H1 (cell line): ENCODE measurements at regions not wholly inside any gene's neighbourhood (a gene's known extent, or its start where the extent isn't known, plus 50 kb on each side); places are given as distances from the start of the nearest gene placed in this dataset.

Experiments
- CTCF ChIA-PET: fragments of 300-600 bp; sonication (Branson Sonifier 250); formaldehyde crosslinking; loops from one replicate; lab custom pipeline; 2021; ENCODE audit not compliant: partially characterized antibody; lab: Charles Lee
- POLR2A ChIA-PET: fragments of 300-600 bp; sonication (Branson Sonifier 250); formaldehyde crosslinking; loops from one replicate; lab custom pipeline; 2021; ENCODE audit warnings: inconsistent platforms; ENCODE audit not compliant: partially characterized antibody; lab: Charles Lee
- DNase-seq, 2 experiments: peaks; one replicate each; pipeline versions ENCODE4 v3.0.0 to v3.0.0-alpha.2; 2010 to 2022; ENCODE audit warnings: low spot score in 2 of 2, low read depth in 1 of 2, mixed read lengths in 1 of 2
- FAIRE-seq: peaks from 2 replicates; lab custom pipeline; 2011; peaks lifted over from hg19 to GRCh38; lab: Jason Lieb, UNC
- H2AFZ ChIP-seq: 2 replicates; pipeline ENCODE4 v1.8.1; 2012; ENCODE audit warnings: low read length, inconsistent platforms
- H2AK5ac ChIP-seq: 2 replicates; pipeline ENCODE4 v1.6.1; 2013; ENCODE audit warnings: low read depth, low read length
- H2BK120ac ChIP-seq: replicated peaks from 2 replicates; pipeline ENCODE3; 2013; ENCODE audit warnings: low read depth, low read length, inconsistent platforms
- H2BK12ac ChIP-seq: 2 replicates; pipeline ENCODE4 v1.6.1; 2013; ENCODE audit warnings: low read depth, low read length
- H2BK15ac ChIP-seq: 2 replicates; pipeline ENCODE4 v1.6.1; 2013; ENCODE audit warnings: low read length
- H2BK20ac ChIP-seq: 2 replicates; pipeline ENCODE4 v1.6.1; 2013; ENCODE audit warnings: low read length
- H2BK5ac ChIP-seq: 2 replicates; pipeline ENCODE4 v1.6.1; 2013; ENCODE audit warnings: low read depth, low read length
- H3K14ac ChIP-seq: 2 replicates; pipeline ENCODE4 v1.6.1; 2013; ENCODE audit warnings: inconsistent platforms; ENCODE audit not compliant: insufficient read length
- H3K18ac ChIP-seq: 2 replicates; pipeline ENCODE4 v1.6.1; 2013; ENCODE audit warnings: low read length; ENCODE audit errors: extremely low read depth
- H3K23ac ChIP-seq: 2 replicates; pipeline ENCODE4 v1.6.1; 2013; ENCODE audit warnings: inconsistent platforms; ENCODE audit not compliant: insufficient read length
- H3K23me2 ChIP-seq: 2 replicates; pipeline ENCODE4 v1.6.1; 2013; ENCODE audit warnings: low read depth, low read length
- H3K27ac ChIP-seq: 2 replicates; pipeline ENCODE4 v1.6.1; 2011; ENCODE audit warnings: low read depth, low read length, inconsistent platforms
- H3K27me3 ChIP-seq, 4 experiments: replicated peaks in 1 of 4; 1 replicate in 1 of 4; 2 replicates in 3 of 4; pipeline versions ENCODE4 v1.6.1 to v1.8.1; 2011 to 2013; ENCODE audit warnings: low read length in 3 of 4, mild to moderate bottlenecking in 3 of 4, inconsistent platforms in 2 of 4, mixed read lengths in 2 of 4, moderate library complexity in 1 of 4; ENCODE audit not compliant: control insufficient read depth in 3 of 4, insufficient read depth in 3 of 4; ENCODE audit errors: extremely low read depth in 1 of 4
- H3K36me3 ChIP-seq, 4 experiments: 2 replicates each; pipeline versions ENCODE4 v1.6.1 to v1.8.1; 2011 to 2013; ENCODE audit warnings: mild to moderate bottlenecking in 4 of 4, low read length in 3 of 4, moderate library complexity in 2 of 4, control low read depth in 1 of 4, inconsistent platforms in 1 of 4; ENCODE audit not compliant: insufficient read depth in 4 of 4, control insufficient read depth in 2 of 4
- H3K4ac ChIP-seq: replicated peaks from 2 replicates; pipeline ENCODE3; 2013; ENCODE audit warnings: low read length, low read depth, mixed read lengths, inconsistent platforms; ENCODE audit not compliant: insufficient read length
- H3K4me1 ChIP-seq, 4 experiments: replicated peaks in 1 of 4; 1 replicate in 1 of 4; 2 replicates in 3 of 4; pipeline versions ENCODE4 v1.6.1 to v1.8.1; 2011 to 2013; ENCODE audit warnings: low read length in 3 of 4, inconsistent platforms in 2 of 4, mixed read lengths in 1 of 4; ENCODE audit not compliant: insufficient read depth in 4 of 4, control insufficient read depth in 3 of 4
- H3K4me2 ChIP-seq, 2 experiments: 2 replicates each; pipeline versions ENCODE4 v1.6.1 to v1.8.1; 2011 to 2013; ENCODE audit warnings: low read depth in 2 of 2, low read length in 2 of 2, control low read depth in 1 of 2, inconsistent platforms in 1 of 2, mild to moderate bottlenecking in 1 of 2; ENCODE audit not compliant: insufficient read depth in 1 of 2
- H3K4me3 ChIP-seq, 4 experiments: fragments of 200-600, 300-600 bp in 1 of 4; sonication (generic), shearing (Covaris generic), sonication (Bioruptor Twin) in 1 of 4; 2 replicates each; pipeline versions ENCODE4 v1.5.1 to v1.8.1; 2011 to 2016; ENCODE audit warnings: low read length in 4 of 4, low read depth in 3 of 4, control low read depth in 2 of 4, inconsistent platforms in 2 of 4, mild to moderate bottlenecking in 2 of 4, mixed read lengths in 1 of 4, moderate library complexity in 1 of 4; ENCODE audit not compliant: insufficient read depth in 2 of 4; ENCODE audit errors: extremely low read depth in 1 of 4
- H3K56ac ChIP-seq: replicated peaks from 2 replicates; pipeline ENCODE3; 2013; ENCODE audit warnings: low read depth, mild to moderate bottlenecking, mixed read lengths, low read length, inconsistent platforms; ENCODE audit not compliant: insufficient read length
- H3K79me1 ChIP-seq: 2 replicates; pipeline ENCODE4 v1.6.1; 2013; ENCODE audit warnings: low read depth, low read length, control low read depth
- H3K79me2 ChIP-seq, 2 experiments: 2 replicates each; pipeline versions ENCODE4 v1.6.1 to v1.8.1; 2012 to 2013; ENCODE audit warnings: low read length in 2 of 2, mild to moderate bottlenecking in 2 of 2, inconsistent platforms in 1 of 2; ENCODE audit not compliant: insufficient read depth in 2 of 2, control insufficient read depth in 1 of 2
- H3K9ac ChIP-seq, 4 experiments: replicated peaks in 1 of 4; 1 replicate in 1 of 4; 2 replicates in 3 of 4; pipeline versions ENCODE4 v1.6.1 to v1.8.1; 2011 to 2013; ENCODE audit warnings: low read depth in 3 of 4, low read length in 3 of 4, control low read depth in 2 of 4, mild to moderate bottlenecking in 2 of 4, moderate library complexity in 2 of 4, inconsistent platforms in 1 of 4; ENCODE audit errors: extremely low read depth in 1 of 4
- H3K9me3 ChIP-seq, 2 experiments: 2 replicates each; pipeline versions ENCODE4 v1.6.1 to v1.8.1; 2012 to 2013; ENCODE audit warnings: mild to moderate bottlenecking in 2 of 2, moderate library complexity in 2 of 2, control low read depth in 1 of 2, inconsistent platforms in 1 of 2, low read depth in 1 of 2, low read length in 1 of 2, mixed read lengths in 1 of 2; ENCODE audit not compliant: insufficient read depth in 2 of 2
- H4K20me1 ChIP-seq, 2 experiments: replicated peaks in 1 of 2; 2 replicates each; pipeline versions ENCODE3 to v1.8.1; 2011 to 2013; ENCODE audit warnings: inconsistent platforms in 2 of 2, low read length in 2 of 2, mild to moderate bottlenecking in 1 of 2; ENCODE audit not compliant: insufficient read depth in 2 of 2, control insufficient read depth in 1 of 2
- H4K5ac ChIP-seq: 2 replicates; pipeline ENCODE4 v1.6.1; 2013; ENCODE audit warnings: low read length, low read depth, mixed read lengths, inconsistent platforms; ENCODE audit not compliant: insufficient read length
- H4K8ac ChIP-seq: 2 replicates; pipeline ENCODE4 v1.8.0; 2013; ENCODE audit warnings: mild to moderate bottlenecking, moderate library complexity, low read length, inconsistent platforms; ENCODE audit not compliant: insufficient read depth; ENCODE audit errors: extremely low read depth
- H4K91ac ChIP-seq: replicated peaks from 2 replicates; pipeline ENCODE3; 2013; ENCODE audit warnings: low read length, mixed read lengths, inconsistent platforms; ENCODE audit not compliant: insufficient read length
- HDAC2 ChIP-seq, 2 experiments: fragments of 300-600 bp in 1 of 2; sonication (generic) in 1 of 2; IDR thresholded peaks; 2 replicates each; pipeline ENCODE4 v1.6.1; 2011 to 2012; ENCODE audit warnings: low read depth in 2 of 2, low read length in 2 of 2, mild to moderate bottlenecking in 2 of 2, moderate library complexity in 2 of 2, borderline replicate concordance in 1 of 2, inconsistent platforms in 1 of 2
- RXRA ChIP-seq: IDR thresholded peaks from 2 replicates; pipeline ENCODE4 v1.6.1; 2011; ENCODE audit warnings: low read depth, mild to moderate bottlenecking, low read length, moderate library complexity; ENCODE audit not compliant: insufficient read depth
- TBP ChIP-seq: IDR thresholded peaks from 2 replicates; pipeline ENCODE4 v1.6.1; 2011; ENCODE audit warnings: low read depth, low read length, improper control_type of control experiment
- WGBS, 2 experiments: shearing (Covaris generic) in 1 of 2; methylation state at CpG; one replicate each; pipeline versions ENCODE4 v1.1.6 to v1.1.7; 2013 to 2015; ENCODE audit warnings: low lambda C conversion rate in 2 of 2, mixed read lengths in 2 of 2, inconsistent platforms in 1 of 2, low coverage in 1 of 2, missing lambda C conversion rate in 1 of 2; ENCODE audit not compliant: insufficient replicate concordance in 2 of 2, insufficient coverage in 1 of 2, insufficient read length in 1 of 2; ENCODE audit errors: extremely low coverage in 1 of 2, missing lambda C conversion rate in 1 of 2; 5-methylcytosine and 5-hydroxymethylcytosine counted together
- TF ChIP-seq, protein P1 (sequence below): IDR thresholded peaks from 2 replicates; pipeline ENCODE4 v1.6.1; 2011; ENCODE audit warnings: low read length, improper control_type of control experiment

DNA sequence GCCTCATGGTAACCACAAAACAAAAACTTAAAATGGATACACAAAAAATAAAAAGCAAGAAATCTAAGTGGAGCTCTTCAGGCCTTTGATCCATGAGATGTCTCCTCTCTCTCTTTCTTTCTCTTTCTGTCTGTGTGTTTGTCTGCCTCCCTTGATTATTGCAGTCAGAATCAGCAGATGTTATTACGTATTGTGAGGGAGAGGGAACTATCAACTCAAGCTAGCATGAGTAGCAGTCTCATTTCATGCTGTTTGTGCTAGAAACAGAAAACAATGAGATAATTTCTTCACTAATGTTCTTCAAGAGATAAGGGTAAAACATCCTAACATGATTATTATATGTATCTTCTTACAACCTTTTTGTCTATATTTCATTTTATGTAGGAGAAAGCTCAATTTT, 103.7 kb upstream of the PDC start:
- Histone ChIP-seq H4K5ac (no peak overlapping the region), H3K36me3 (no peaks in the 10 kb centered on the region), H3K4me1 (no peaks in the 10 kb centered on the region), H3K56ac (no peak overlapping the region), H3K23ac (no peak overlapping the region), H2BK120ac (no peak overlapping the region), H3K23me2 (no peaks in the 10 kb centered on the region), H2AFZ (no peak overlapping the region), H3K27me3 (no peaks in the 10 kb centered on the region), H2BK15ac (no peak overlapping the region), H4K8ac (no peak overlapping the region), H3K4me2 (no peak overlapping the region), H2BK5ac (no peak overlapping the region), H4K20me1 (no peaks in the 10 kb centered on the region), H3K4ac (no peak overlapping the region), H2AK5ac (no peak overlapping the region), H4K91ac (no peak overlapping the region), H3K18ac (no peak overlapping the region), H3K4me3 (no peak overlapping the region), H3K14ac (no peak overlapping the region), H3K79me2 (no peaks in the 10 kb centered on the region), H3K79me1 (no peaks in the 10 kb centered on the region), H2BK20ac (no peak overlapping the region), H2BK12ac (no peak overlapping the region), H3K9me3 (no peaks in the 10 kb centered on the region), H3K9ac (no peak overlapping the region), H3K27ac (no peak overlapping the region)
- ChIA-PET CTCF (interaction anchor here (1.4 kb wide), 1 partner anchor 77 kb away, joined by 4 read pairs; no protein-coding TSS in a partner anchor), POLR2A (no interaction called here)
- DNase-seq (no peak), FAIRE-seq (no peak)
- 94% methylated on average over 1 of the region's 1 CpG; no CpG with 5 or more reads in 1 of the 2 experiments for WGBS, 2 experiments
- TF ChIP-seq TBP = no peak
- TF ChIP-seq HDAC2 (IDR thresholded peaks at IDR 0.05; ENCODE audit: borderline replicate concordance in 1 of 2, low read depth in 2 of 2, low read length in 2 of 2) = no peak
- TF ChIP-seq RXRA = no peak
- TF ChIP-seq, protein P1, sequence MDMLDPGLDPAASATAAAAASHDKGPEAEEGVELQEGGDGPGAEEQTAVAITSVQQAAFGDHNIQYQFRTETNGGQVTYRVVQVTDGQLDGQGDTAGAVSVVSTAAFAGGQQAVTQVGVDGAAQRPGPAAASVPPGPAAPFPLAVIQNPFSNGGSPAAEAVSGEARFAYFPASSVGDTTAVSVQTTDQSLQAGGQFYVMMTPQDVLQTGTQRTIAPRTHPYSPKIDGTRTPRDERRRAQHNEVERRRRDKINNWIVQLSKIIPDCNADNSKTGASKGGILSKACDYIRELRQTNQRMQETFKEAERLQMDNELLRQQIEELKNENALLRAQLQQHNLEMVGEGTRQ = no peak
